H9 (cell line): ENCODE measurements at regions not wholly inside any gene's neighbourhood (a gene's known extent, or its start where the extent isn't known, plus 50 kb on each side); places are given as distances from the start of the nearest gene placed in this dataset.

Experiments used
- DNase-seq: peaks from one replicate; pipeline ENCODE4 v3.0.0-alpha.2; 2017
- H2AFZ ChIP-seq: one replicate; pipeline ENCODE4 v1.6.1; 2013; ENCODE audit warnings: mild to moderate bottlenecking, low read length, control low read depth, moderate library complexity
- H2AK5ac ChIP-seq: 2 replicates; pipeline ENCODE4 v1.6.1; 2013; ENCODE audit warnings: low read length, control low read depth, mixed read lengths; ENCODE audit not compliant: insufficient read length
- H2BK120ac ChIP-seq: one replicate; pipeline ENCODE4 v1.6.1; 2013; ENCODE audit warnings: low read depth, mild to moderate bottlenecking, low read length, control low read depth, inconsistent platforms; ENCODE audit not compliant: poor library complexity, severe bottlenecking
- H2BK12ac ChIP-seq: 2 replicates; pipeline ENCODE4 v1.6.1; 2013; ENCODE audit warnings: low read length, control low read depth, mixed read lengths, low read depth; ENCODE audit not compliant: insufficient read length
- H2BK15ac ChIP-seq: 2 replicates; pipeline ENCODE4 v1.6.1; 2013; ENCODE audit warnings: low read depth, low read length, control low read depth
- H2BK20ac ChIP-seq: one replicate; pipeline ENCODE4 v1.6.1; 2013; ENCODE audit warnings: low read depth, mild to moderate bottlenecking, low read length, control low read depth, inconsistent platforms; ENCODE audit not compliant: poor library complexity, severe bottlenecking
- H2BK5ac ChIP-seq: 2 replicates; pipeline ENCODE4 v1.6.1; 2013; ENCODE audit warnings: low read length, control low read depth, mixed read lengths; ENCODE audit not compliant: insufficient read length
- H3K14ac ChIP-seq: 2 replicates; pipeline ENCODE4 v1.6.1; 2013; ENCODE audit warnings: low read length, control low read depth; ENCODE audit not compliant: insufficient read depth
- H3K18ac ChIP-seq: 2 replicates; pipeline ENCODE4 v1.6.1; 2013; ENCODE audit warnings: low read depth, mild to moderate bottlenecking, mixed read lengths, low read length, control low read depth; ENCODE audit not compliant: insufficient read length
- H3K23ac ChIP-seq: 2 replicates; pipeline ENCODE4 v1.6.1; 2013; ENCODE audit warnings: low read length, control low read depth, mixed read lengths, low read depth; ENCODE audit not compliant: insufficient read length
- H3K23me2 ChIP-seq: 2 replicates; pipeline ENCODE4 v1.6.1; 2013; ENCODE audit warnings: low read depth, mild to moderate bottlenecking, mixed read lengths, low read length, control low read depth; ENCODE audit not compliant: insufficient read length, poor library complexity, severe bottlenecking
- H3K27ac ChIP-seq: 2 replicates; pipeline ENCODE4 v1.5.1; 2013; ENCODE audit warnings: low read length, control low read depth, mixed read lengths, low read depth; ENCODE audit not compliant: insufficient read length
- H3K27me3 ChIP-seq: 2 replicates; pipeline ENCODE4 v1.6.1; 2013; ENCODE audit warnings: low read length, control low read depth, inconsistent platforms; ENCODE audit not compliant: insufficient read depth
- H3K4ac ChIP-seq: 2 replicates; pipeline ENCODE4 v1.6.1; 2013; ENCODE audit warnings: low read depth, mild to moderate bottlenecking, control low read depth, inconsistent platforms, low read length, moderate library complexity
- H3K4me1 ChIP-seq: 2 replicates; pipeline ENCODE4 v1.6.1; 2013; ENCODE audit warnings: low read length, control low read depth, inconsistent platforms; ENCODE audit not compliant: insufficient read depth
- H3K4me2 ChIP-seq: 2 replicates; pipeline ENCODE4 v1.6.1; 2013; ENCODE audit warnings: low read length, control low read depth, mixed read lengths; ENCODE audit not compliant: insufficient read length, insufficient read depth
- H3K56ac ChIP-seq: 2 replicates; pipeline ENCODE4 v1.6.1; 2013; ENCODE audit warnings: low read depth, mild to moderate bottlenecking, mixed read lengths, low read length, control low read depth; ENCODE audit not compliant: insufficient read length
- H3K79me1 ChIP-seq: 2 replicates; pipeline ENCODE4 v1.6.1; 2013; ENCODE audit warnings: low read depth, mild to moderate bottlenecking, moderate library complexity, low read length, control low read depth, inconsistent platforms; ENCODE audit not compliant: insufficient read depth, poor library complexity, severe bottlenecking
- H3K79me2 ChIP-seq: 2 replicates; pipeline ENCODE4 v1.6.1; 2013; ENCODE audit warnings: low read length, control low read depth, inconsistent platforms; ENCODE audit not compliant: insufficient read depth
- H3K9ac ChIP-seq: 2 replicates; pipeline ENCODE4 v1.6.1; 2013; ENCODE audit warnings: low read length, control low read depth, mixed read lengths; ENCODE audit not compliant: insufficient read length; ENCODE audit errors: extremely low read depth
- H3K9me3 ChIP-seq: one replicate; pipeline ENCODE4 v1.6.1; 2013; ENCODE audit warnings: low read depth, low read length, inconsistent platforms; ENCODE audit not compliant: control insufficient read depth
- H3T11ph ChIP-seq: one replicate; pipeline ENCODE4 v1.6.1; 2013; ENCODE audit warnings: mild to moderate bottlenecking, low read length, control low read depth, inconsistent platforms
- H4K20me1 ChIP-seq: one replicate; pipeline ENCODE4 v1.6.1; 2013; ENCODE audit not compliant: control insufficient read depth, insufficient read length, insufficient read depth
- H4K5ac ChIP-seq: 2 replicates; pipeline ENCODE4 v1.6.1; 2013; ENCODE audit warnings: low read depth, mild to moderate bottlenecking, mixed read lengths, low read length, control low read depth; ENCODE audit not compliant: insufficient read length
- H4K8ac ChIP-seq: replicated peaks from 2 replicates; pipeline ENCODE4 v1.6.1; 2013; ENCODE audit warnings: low read length, control low read depth, mixed read lengths, low read depth; ENCODE audit not compliant: insufficient read length
- H4K91ac ChIP-seq: 2 replicates; pipeline ENCODE4 v1.6.1; 2013; ENCODE audit warnings: low read depth, mild to moderate bottlenecking, moderate library complexity, mixed read lengths, low read length, control low read depth; ENCODE audit not compliant: insufficient read length
- H3K27ac Mint-ChIP-seq, 3 experiments: 2 replicates in 2 of 3; 3 replicates in 1 of 3; pipeline ENCODE4 v1.8.0; 2020 to 2021; ENCODE audit warnings: mixed read lengths in 3 of 3, mild to moderate bottlenecking in 1 of 3, moderate library complexity in 1 of 3
- H3K27me3 Mint-ChIP-seq: 2 replicates; pipeline ENCODE4 v1.8.0; 2021; ENCODE audit warnings: low read depth, mild to moderate bottlenecking, moderate library complexity, mixed read lengths
- H3K36me3 Mint-ChIP-seq, 3 experiments: 2 replicates in 2 of 3; 3 replicates in 1 of 3; pipeline ENCODE4 v1.8.0; 2020 to 2021; ENCODE audit warnings: low read depth in 3 of 3, mixed read lengths in 3 of 3; ENCODE audit not compliant: insufficient read depth in 1 of 3
- H3K4me1 Mint-ChIP-seq, 2 experiments: 2 replicates each; pipeline ENCODE4 v1.8.0; 2020; ENCODE audit warnings: mixed read lengths in 2 of 2
- H3K4me3 Mint-ChIP-seq, 2 experiments: 2 replicates in 1 of 2; 3 replicates in 1 of 2; pipeline ENCODE4 v1.8.0; 2020 to 2021; ENCODE audit warnings: mild to moderate bottlenecking in 2 of 2, mixed read lengths in 2 of 2, moderate library complexity in 1 of 2
- H3K9me3 Mint-ChIP-seq, 2 experiments: 2 replicates in 1 of 2; 3 replicates in 1 of 2; pipeline ENCODE4 v1.8.0; 2020; ENCODE audit warnings: mild to moderate bottlenecking in 2 of 2, mixed read lengths in 2 of 2, moderate library complexity in 1 of 2
- WGBS: extraction: QIAGEN DNeasy Blood & Tissue Kit; methylation state at CpG from one replicate; pipeline ENCODE4 v1.1.7; 2013; ENCODE audit warnings: missing lambda C conversion rate, low lambda C conversion rate, mixed read lengths; ENCODE audit not compliant: insufficient read length; ENCODE audit errors: extremely low coverage; 5-methylcytosine and 5-hydroxymethylcytosine counted together
- TF ChIP-seq, protein P1 (sequence below): fragments of 200-600 bp; sonication (generic); conservative IDR thresholded peaks from 3 replicates; pipeline ENCODE4 v1.8.0; 2021; ENCODE audit warnings: antibody characterized with exemption, mild to moderate bottlenecking

DNA sequence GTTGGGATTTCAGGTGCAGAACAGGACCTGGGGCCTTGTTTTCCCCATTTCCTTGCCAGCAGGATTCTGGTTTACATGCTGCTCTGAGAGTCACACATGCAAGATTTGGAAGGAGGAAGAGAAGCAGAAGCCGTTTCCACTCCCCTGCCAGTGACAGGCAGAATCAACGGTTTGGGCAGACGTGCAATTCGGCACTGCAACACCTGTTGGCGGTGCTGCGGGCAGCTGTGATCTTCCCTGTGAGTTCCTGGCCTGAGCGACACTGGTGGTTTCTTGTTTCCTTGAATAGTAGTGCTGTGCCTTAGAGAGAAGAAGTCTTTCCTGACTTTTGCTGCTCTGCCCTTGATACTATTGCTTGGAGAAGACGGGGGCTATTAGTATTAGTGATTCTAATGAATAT lies 1126.2 kb downstream of the TYW1 start:
- Histone ChIP-seq H3K9me3 (peaks cover 13% of the 10 kb centered on the region), H2AFZ (no peak overlapping the region), H3K27ac (no peak overlapping the region), H3K79me2 (no peaks in the 10 kb centered on the region), H4K8ac (no peak overlapping the region), H3T11ph (no peak overlapping the region), H4K91ac (no peak overlapping the region), H3K79me1 (no peaks in the 10 kb centered on the region), H2BK12ac (no peak overlapping the region), H3K4me1 (no peaks in the 10 kb centered on the region), H3K4ac (no peak overlapping the region), H2AK5ac (no peak overlapping the region), H3K9ac (no peak overlapping the region), H4K20me1 (no peaks in the 10 kb centered on the region), H2BK20ac (no peak overlapping the region), H2BK5ac (no peak overlapping the region), H3K23me2 (no peaks in the 10 kb centered on the region), H2BK15ac (no peak overlapping the region), H3K56ac (no peak overlapping the region), H4K5ac (no peak overlapping the region), H3K27me3 (no peaks in the 10 kb centered on the region), H3K18ac (no peak overlapping the region), H3K23ac (no peak overlapping the region), H3K4me2 (no peak overlapping the region), H3K14ac (no peak overlapping the region), H2BK120ac (no peak overlapping the region)
- Mint-ChIP-seq H3K9me3 (peaks cover 23 to 25% of the 10 kb centered on the region in 2 experiments), H3K27ac (no peak overlapping the region), H3K4me3 (no peak overlapping the region), H3K36me3 (peaks cover 7 to 18% (median 15%) of the 10 kb centered on the region in 3 experiments; a peak in 5 of 7 replicates), H3K27me3 (no peaks in the 10 kb centered on the region; the same call in 1 of the 2 replicates), H3K4me1 (no peaks in the 10 kb centered on the region)
- no peak for DNase-seq
- TF ChIP-seq, protein P1, sequence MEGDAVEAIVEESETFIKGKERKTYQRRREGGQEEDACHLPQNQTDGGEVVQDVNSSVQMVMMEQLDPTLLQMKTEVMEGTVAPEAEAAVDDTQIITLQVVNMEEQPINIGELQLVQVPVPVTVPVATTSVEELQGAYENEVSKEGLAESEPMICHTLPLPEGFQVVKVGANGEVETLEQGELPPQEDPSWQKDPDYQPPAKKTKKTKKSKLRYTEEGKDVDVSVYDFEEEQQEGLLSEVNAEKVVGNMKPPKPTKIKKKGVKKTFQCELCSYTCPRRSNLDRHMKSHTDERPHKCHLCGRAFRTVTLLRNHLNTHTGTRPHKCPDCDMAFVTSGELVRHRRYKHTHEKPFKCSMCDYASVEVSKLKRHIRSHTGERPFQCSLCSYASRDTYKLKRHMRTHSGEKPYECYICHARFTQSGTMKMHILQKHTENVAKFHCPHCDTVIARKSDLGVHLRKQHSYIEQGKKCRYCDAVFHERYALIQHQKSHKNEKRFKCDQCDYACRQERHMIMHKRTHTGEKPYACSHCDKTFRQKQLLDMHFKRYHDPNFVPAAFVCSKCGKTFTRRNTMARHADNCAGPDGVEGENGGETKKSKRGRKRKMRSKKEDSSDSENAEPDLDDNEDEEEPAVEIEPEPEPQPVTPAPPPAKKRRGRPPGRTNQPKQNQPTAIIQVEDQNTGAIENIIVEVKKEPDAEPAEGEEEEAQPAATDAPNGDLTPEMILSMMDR = no peak
- WGBS = no CpG with 5 or more reads among the region's 8 CpGs
